RWPE2 (cell line): ENCODE measurements at regions not wholly inside any gene's neighbourhood (a gene's known extent, or its start where the extent isn't known, plus 50 kb on each side); places are given as distances from the start of the nearest gene placed in this dataset.

Source experiments
- ATAC-seq: fragments of 200-7000 bp; cut with Tn5 transposase; 3 replicates; pipeline ENCODE4 v1.9.1; 2021; ENCODE audit warnings: low read depth
- DNase-seq: peaks from one replicate; pipeline ENCODE4 v3.0.0-alpha.2; 2020; ENCODE audit warnings: low spot score
- H3K27ac ChIP-seq: fragments of 450-650 bp; 2 replicates; pipeline ENCODE4 v1.5.1; 2017; ENCODE audit warnings: mild to moderate bottlenecking; ENCODE audit not compliant: poor library complexity, severe bottlenecking
- H3K27me3 ChIP-seq: fragments of 250-450 bp; sonication (Bioruptor Pico); 2 replicates; pipeline ENCODE4 v1.5.1; 2021; ENCODE audit warnings: mild to moderate bottlenecking, moderate library complexity; ENCODE audit not compliant: insufficient read depth, poor library complexity, severe bottlenecking
- H3K36me3 ChIP-seq: fragments of 250-450 bp; sonication (Bioruptor Pico); 2 replicates; pipeline ENCODE4 v1.5.1; 2020; ENCODE audit warnings: low read depth, mild to moderate bottlenecking, moderate library complexity
- H3K4me1 ChIP-seq: fragments of 250-450 bp; sonication (Bioruptor Pico); 2 replicates; pipeline ENCODE4 v1.5.1; 2021; ENCODE audit warnings: mild to moderate bottlenecking, moderate library complexity; ENCODE audit not compliant: insufficient read depth, poor library complexity, severe bottlenecking
- H3K4me3 ChIP-seq: fragments of 250-450 bp; sonication (Bioruptor Pico); 2 replicates; pipeline ENCODE4 v1.5.1; 2021; ENCODE audit warnings: mild to moderate bottlenecking, moderate library complexity; ENCODE audit not compliant: severe bottlenecking
- H3K9me3 ChIP-seq: fragments of 250-450 bp; sonication (Bioruptor Pico); 2 replicates; pipeline ENCODE4 v1.5.1; 2021; ENCODE audit warnings: mild to moderate bottlenecking, moderate library complexity; ENCODE audit not compliant: severe bottlenecking
- TF ChIP-seq, protein P1 (sequence below): fragments of 450-650 bp; IDR thresholded peaks from one replicate; pipeline ENCODE4 v1.5.1; 2017; ENCODE audit warnings: mild to moderate bottlenecking, moderate library complexity; ENCODE audit not compliant: poor library complexity, severe bottlenecking

DNA sequence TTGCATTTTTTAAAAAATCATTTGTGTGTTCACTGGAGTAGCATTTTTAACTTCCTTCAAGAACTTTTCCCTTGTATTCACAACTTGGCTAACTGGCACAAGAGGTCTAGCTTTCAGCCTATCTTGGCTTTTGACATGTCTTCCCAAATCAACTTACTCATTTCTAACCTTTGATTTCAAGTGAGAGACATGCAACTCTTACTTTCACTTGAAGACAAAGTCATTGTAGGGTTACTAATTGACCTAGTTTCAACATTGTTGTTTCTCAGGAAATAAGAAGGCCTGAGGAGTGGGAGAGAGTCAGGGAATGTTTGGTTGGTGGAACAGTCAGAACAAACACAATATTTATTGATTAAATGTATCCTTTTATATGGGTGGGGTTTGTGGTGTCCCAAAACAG is 95.0 kb upstream of the C9orf72 start:
- DNase-seq (no peak), ATAC-seq (no peak)
- H3K36me3 ChIP-seq = no peaks in the 10 kb centered on the region
- no peaks in the 10 kb centered on the region for H3K9me3 ChIP-seq
- no peaks in the 10 kb centered on the region for H3K4me1 ChIP-seq
- no peak overlapping the region for H3K27ac ChIP-seq
- no peak overlapping the region for H3K4me3 ChIP-seq
- peaks cover 5% of the 10 kb centered on the region for H3K27me3 ChIP-seq
- TF ChIP-seq, protein P1, sequence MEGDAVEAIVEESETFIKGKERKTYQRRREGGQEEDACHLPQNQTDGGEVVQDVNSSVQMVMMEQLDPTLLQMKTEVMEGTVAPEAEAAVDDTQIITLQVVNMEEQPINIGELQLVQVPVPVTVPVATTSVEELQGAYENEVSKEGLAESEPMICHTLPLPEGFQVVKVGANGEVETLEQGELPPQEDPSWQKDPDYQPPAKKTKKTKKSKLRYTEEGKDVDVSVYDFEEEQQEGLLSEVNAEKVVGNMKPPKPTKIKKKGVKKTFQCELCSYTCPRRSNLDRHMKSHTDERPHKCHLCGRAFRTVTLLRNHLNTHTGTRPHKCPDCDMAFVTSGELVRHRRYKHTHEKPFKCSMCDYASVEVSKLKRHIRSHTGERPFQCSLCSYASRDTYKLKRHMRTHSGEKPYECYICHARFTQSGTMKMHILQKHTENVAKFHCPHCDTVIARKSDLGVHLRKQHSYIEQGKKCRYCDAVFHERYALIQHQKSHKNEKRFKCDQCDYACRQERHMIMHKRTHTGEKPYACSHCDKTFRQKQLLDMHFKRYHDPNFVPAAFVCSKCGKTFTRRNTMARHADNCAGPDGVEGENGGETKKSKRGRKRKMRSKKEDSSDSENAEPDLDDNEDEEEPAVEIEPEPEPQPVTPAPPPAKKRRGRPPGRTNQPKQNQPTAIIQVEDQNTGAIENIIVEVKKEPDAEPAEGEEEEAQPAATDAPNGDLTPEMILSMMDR = no peak

DNA sequence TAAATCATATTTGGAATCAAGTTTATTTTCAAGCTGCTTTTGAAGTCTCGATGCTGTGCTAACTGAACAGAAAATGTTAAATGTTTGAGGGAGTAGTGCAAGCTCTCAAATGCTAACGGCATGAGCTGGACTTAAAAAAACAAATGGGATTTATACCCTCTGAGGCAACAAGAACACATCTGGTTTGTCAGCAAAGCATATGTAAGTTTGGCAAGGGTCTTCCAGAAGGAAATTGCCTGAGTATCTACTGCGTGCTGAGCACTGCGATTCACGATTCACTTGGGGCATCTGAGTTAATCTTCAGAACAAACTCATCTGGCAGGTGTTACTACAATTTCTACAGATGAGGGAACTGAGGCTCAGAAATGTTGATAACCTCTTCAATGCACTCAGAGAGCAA is 98.4 kb upstream of the C9orf72 start:
- DNase-seq = no peak
- TF ChIP-seq, protein P1 = no peak
- no peaks in the 10 kb centered on the region for H3K4me1 ChIP-seq
- H3K27me3 ChIP-seq = peaks cover 5% of the 10 kb centered on the region
- H3K9me3 ChIP-seq = no peaks in the 10 kb centered on the region
- no peak overlapping the region for H3K4me3 ChIP-seq
- ATAC-seq = no peak
- no peak overlapping the region for H3K27ac ChIP-seq
- no peaks in the 10 kb centered on the region for H3K36me3 ChIP-seq

DNA sequence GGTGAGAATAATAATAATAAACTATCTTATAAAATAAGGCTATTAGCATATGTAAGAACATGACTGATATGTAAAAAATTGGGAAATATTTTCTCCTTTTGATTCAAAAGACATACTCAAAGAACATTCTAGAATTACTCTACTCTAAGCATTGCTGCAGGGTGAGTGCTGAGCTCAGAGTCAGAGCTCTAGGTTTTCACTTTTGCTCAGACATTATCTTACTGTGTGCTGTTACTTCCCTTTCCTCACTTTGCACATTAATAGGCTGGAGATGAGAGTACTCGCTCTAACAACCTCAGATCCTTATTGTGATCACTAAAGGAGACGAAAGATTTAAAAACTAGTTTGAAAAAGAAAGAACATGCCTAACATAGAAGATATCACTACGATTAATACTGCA is 99.4 kb upstream of the C9orf72 start:
- no peak overlapping the region for H3K27ac ChIP-seq
- ATAC-seq (no peak), DNase-seq (no peak)
- H3K4me3 ChIP-seq = no peak overlapping the region
- TF ChIP-seq, protein P1 = no peak
- H3K36me3 ChIP-seq = no peaks in the 10 kb centered on the region
- no peaks in the 10 kb centered on the region for H3K4me1 ChIP-seq
- H3K9me3 ChIP-seq = no peaks in the 10 kb centered on the region
- H3K27me3 ChIP-seq = peaks cover 5% of the 10 kb centered on the region

DNA sequence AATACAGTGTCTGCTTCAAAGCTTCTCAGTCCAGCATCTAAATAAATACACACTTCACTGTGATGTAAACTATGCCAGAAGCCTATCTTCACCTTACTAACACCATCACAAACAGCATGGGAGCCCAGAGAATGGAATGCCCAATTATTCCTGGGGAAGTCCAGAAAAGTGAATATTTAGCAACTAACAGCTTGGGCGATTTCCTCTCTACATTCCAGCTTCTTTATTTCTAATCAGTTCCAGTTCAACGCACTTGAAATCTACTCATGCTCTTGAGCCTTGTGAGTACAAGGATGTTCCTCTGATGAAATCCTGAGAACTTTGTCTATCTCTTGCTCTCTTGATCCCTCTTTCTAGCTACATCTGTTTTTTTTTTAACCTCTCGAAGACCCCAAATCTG is 100.4 kb upstream of the C9orf72 start:
- TF ChIP-seq, protein P1 = no peak
- no peaks in the 10 kb centered on the region for H3K4me1 ChIP-seq
- H3K27me3 ChIP-seq = peaks cover 5% of the 10 kb centered on the region
- H3K9me3 ChIP-seq = no peaks in the 10 kb centered on the region
- no peak overlapping the region for H3K4me3 ChIP-seq
- H3K27ac ChIP-seq = no peak overlapping the region
- no peaks in the 10 kb centered on the region for H3K36me3 ChIP-seq
- no peak for DNase-seq
- no peak for ATAC-seq

DNA sequence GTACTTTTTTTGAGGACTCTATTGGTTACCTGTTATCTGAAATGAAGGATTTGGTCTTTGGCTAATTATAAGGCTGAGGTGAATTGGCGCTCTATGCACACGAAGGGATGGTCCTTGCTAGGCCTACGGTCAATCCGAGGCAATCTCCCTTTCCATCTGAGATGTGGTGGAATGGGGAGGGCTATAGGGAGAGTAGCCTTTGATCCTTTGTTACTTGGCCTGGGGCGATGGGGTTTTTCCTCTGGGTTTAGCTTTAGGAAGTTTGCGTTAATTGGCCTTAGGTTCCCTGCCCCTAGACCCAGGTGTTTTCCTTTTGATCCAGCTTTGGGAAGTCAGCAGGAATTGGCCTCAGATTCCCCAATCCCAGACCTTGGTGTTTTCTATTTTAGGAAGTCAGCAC is 102.1 kb upstream of the C9orf72 start:
- Histone ChIP-seq H3K27me3 (peaks cover 5% of the 10 kb centered on the region), H3K4me1 (no peaks in the 10 kb centered on the region), H3K27ac (no peak overlapping the region), H3K9me3 (no peaks in the 10 kb centered on the region), H3K36me3 (no peaks in the 10 kb centered on the region), H3K4me3 (no peak overlapping the region)
- no peak for ATAC-seq
- DNase-seq = no peak
- TF ChIP-seq, protein P1 = no peak
